HepG2 (cell line): ENCODE measurements at regions not wholly inside any gene's neighbourhood (a gene's known extent, or its start where the extent isn't known, plus 50 kb on each side); places are given as distances from the start of the nearest gene placed in this dataset.

Experiments used
- ATAC-seq: fragments of 200-7000 bp; cut with Tn5 transposase; 3 replicates; pipeline ENCODE4 v1.9.1; 2020; ENCODE audit warnings: mild to moderate bottlenecking, moderate library complexity
- BruUV-seq: library from RNA; stranded (reverse); fragments of 400-500 nt; replicated peaks from 2 replicates; lab custom pipeline; 2021; lab: Mats Ljungman, UMichigan
- CTCF ChIA-PET: fragments of 300-600 bp; formaldehyde crosslinking; extraction: SDS; loops from one replicate; lab custom pipeline; 2021; ENCODE audit warnings: low total read pairs, inconsistent platforms, low intra/inter-chr PET ratio; lab: Yijun Ruan, JAX
- POLR2A ChIA-PET: fragments of 350-600 bp; sonication (Branson Sonifier 250); formaldehyde crosslinking; loops from one replicate; lab custom pipeline; 2020; ENCODE audit warnings: antibody characterized with exemption, inconsistent platforms; lab: Yijun Ruan, JAX
- DNase-seq: peaks from one replicate; pipeline ENCODE4 v3.0.0-alpha.2; 2015; ENCODE audit warnings: low spot score
- FAIRE-seq: peaks from 3 replicates; lab custom pipeline; 2011; peaks lifted over from hg19 to GRCh38; lab: Jason Lieb, UNC
- H2AFZ ChIP-seq: one replicate; pipeline ENCODE4 v1.6.1; 2011; ENCODE audit warnings: low read length, inconsistent platforms
- H3K27ac ChIP-seq: fragments of 300-600 bp; 3 replicates; pipeline ENCODE4 v1.8.0; 2011; ENCODE audit warnings: mixed run types, mild to moderate bottlenecking, mixed read lengths, low read length, inconsistent platforms; ENCODE audit not compliant: insufficient read depth; ENCODE audit errors: extremely low read length
- H3K27me3 ChIP-seq, 2 experiments: fragments of 200-600 bp in 1 of 2; 2 replicates in 1 of 2; 3 replicates in 1 of 2; pipeline versions ENCODE4 v1.6.0 to v1.8.0; 2011; ENCODE audit warnings: low read length in 2 of 2, mild to moderate bottlenecking in 2 of 2, moderate library complexity in 2 of 2, inconsistent platforms in 1 of 2; ENCODE audit not compliant: insufficient read depth in 2 of 2, control insufficient read depth in 1 of 2
- H3K36me3 ChIP-seq, 2 experiments: fragments of 200-600 bp in 1 of 2; replicated peaks in 1 of 2; 2 replicates in 1 of 2; 3 replicates in 1 of 2; pipeline versions ENCODE4 v1.5.1 to v1.8.0; 2011; ENCODE audit warnings: low read length in 2 of 2, inconsistent platforms in 1 of 2; ENCODE audit not compliant: insufficient read depth in 2 of 2, control insufficient read depth in 1 of 2
- H3K4me1 ChIP-seq: 2 replicates; pipeline ENCODE4 v1.5.1; 2012; ENCODE audit warnings: low read length, inconsistent platforms; ENCODE audit not compliant: insufficient read depth
- H3K4me2 ChIP-seq: 2 replicates; pipeline ENCODE4 v1.6.0; 2011; ENCODE audit warnings: low read depth, low read length, inconsistent platforms
- H3K4me3 ChIP-seq, 3 experiments: fragments of 200-600 bp in 1 of 3; sonication (generic), shearing (Covaris generic) in 1 of 3; replicated peaks in 1 of 3; 2 replicates each; pipeline ENCODE4 v1.5.1; 2011 to 2016; ENCODE audit warnings: low read length in 3 of 3, inconsistent platforms in 2 of 3, low read depth in 2 of 3, mild to moderate bottlenecking in 2 of 3, control low read depth in 1 of 3, mixed read lengths in 1 of 3; ENCODE audit not compliant: insufficient read depth in 1 of 3
- H3K79me2 ChIP-seq: one replicate; pipeline ENCODE4 v1.6.1; 2011; ENCODE audit warnings: low read length, inconsistent platforms; ENCODE audit not compliant: insufficient read depth
- H3K9ac ChIP-seq: 2 replicates; pipeline ENCODE4 v1.6.0; 2011; ENCODE audit warnings: mild to moderate bottlenecking, low read depth, low read length, inconsistent platforms; ENCODE audit not compliant: insufficient read depth
- H3K9me3 ChIP-seq: 2 replicates; pipeline ENCODE4 v1.5.1; 2012; ENCODE audit warnings: mild to moderate bottlenecking, low read length
- H4K20me1 ChIP-seq: 2 replicates; pipeline ENCODE4 v1.6.0; 2011; ENCODE audit warnings: inconsistent platforms, mild to moderate bottlenecking, low read length, moderate library complexity; ENCODE audit not compliant: insufficient read depth
- MYNN ChIP-seq: sonication (generic); formaldehyde crosslinking; IDR thresholded peaks from 2 replicates; pipeline ENCODE4 v1.4.0; 2020; ENCODE audit warnings: mild to moderate bottlenecking, low read depth, missing genetic modification reagents
- NFYB ChIP-seq: sonication (generic); formaldehyde crosslinking; IDR thresholded peaks from 2 replicates; pipeline ENCODE4 v1.4.0; 2020; ENCODE audit warnings: missing genetic modification reagents
- NR0B2 ChIP-seq: sonication (generic); formaldehyde crosslinking; IDR thresholded peaks from 2 replicates; pipeline ENCODE4 v1.4.0; 2020; ENCODE audit warnings: mild to moderate bottlenecking, missing genetic modification reagents
- PLSCR1 ChIP-seq: sonication (generic); formaldehyde crosslinking; IDR thresholded peaks from 2 replicates; pipeline ENCODE4 v1.5.0; 2020; ENCODE audit warnings: missing genetic modification reagents, mild to moderate bottlenecking, borderline replicate concordance
- ZBTB21 ChIP-seq: sonication (generic); formaldehyde crosslinking; IDR thresholded peaks from 2 replicates; pipeline ENCODE4 v1.4.0; 2020; ENCODE audit warnings: missing genetic modification reagents
- ZNF550 ChIP-seq: sonication (generic); formaldehyde crosslinking; IDR thresholded peaks from 2 replicates; pipeline ENCODE4 v1.4.0; 2020; ENCODE audit warnings: mild to moderate bottlenecking, missing genetic modification reagents, borderline replicate concordance
- ZNF770 ChIP-seq: sonication (generic); formaldehyde crosslinking; IDR thresholded peaks from 2 replicates; pipeline ENCODE4 v1.5.0; 2020; ENCODE audit warnings: mild to moderate bottlenecking, missing genetic modification reagents
- ZNF883 ChIP-seq: sonication (generic); formaldehyde crosslinking; IDR thresholded peaks from 2 replicates; pipeline ENCODE4 v1.5.1; 2020; ENCODE audit warnings: mild to moderate bottlenecking, missing genetic modification reagents; ENCODE audit errors: not compliant biosample characterization
- WGBS: methylation state at CpG from one replicate; pipeline ENCODE4 v1.1.6; 2017; ENCODE audit warnings: low lambda C conversion rate; 5-methylcytosine and 5-hydroxymethylcytosine counted together
- in situ Hi-C: cut with HindIII; loops from 2 replicates; pipeline ENCODE4 v1.10.0; 2017; ENCODE audit warnings: low pct_unique_long_range_greater_than_20kb; ENCODE audit not compliant: extremely low pct_ligation_motif_present
- intact Hi-C: fragments of 100-400 bp; cut with micrococcal nuclease; formaldehyde crosslinking; loops from one replicate; pipeline ENCODE4 v1.10.0; 2022; ENCODE audit not compliant: unreplicated experiment

GRCh38 chr5:127231118-127231517, 59.5 kb upstream of the MEGF10 start:
- 45% methylated on average over 3 of the region's 3 CpGs for WGBS
- DNase-seq (no peak), FAIRE-seq (no peak), ATAC-seq (no peak)
- in situ Hi-C loops, result no loop called here
- no peak overlapping the region for H3K27ac ChIP-seq
- no TSS peak for BruUV-seq
- no peak overlapping the region for H2AFZ ChIP-seq
- intact Hi-C loops, result no loop called here
- H3K27me3 ChIP-seq, result peaks cover 0 to 4% of the 10 kb centered on the region in 2 experiments; a peak in 1 of 5 replicates
- no peaks in the 10 kb centered on the region for H3K36me3 ChIP-seq
- ChIA-PET POLR2A (no interaction called here), CTCF (no interaction called here)
- no peaks in the 10 kb centered on the region for H4K20me1 ChIP-seq
- H3K9me3 ChIP-seq, result no peaks in the 10 kb centered on the region
- H3K4me1 ChIP-seq, result no peaks in the 10 kb centered on the region
- H3K9ac ChIP-seq, result no peak overlapping the region
- TF ChIP-seq MYNN (CRISPR knock-in tag) (no peak), NR0B2 (CRISPR knock-in tag) (no peak), ZNF883 (no peak)
- H3K79me2 ChIP-seq, result no peaks in the 10 kb centered on the region
- no peak overlapping the region for H3K4me3 ChIP-seq
- H3K4me2 ChIP-seq, result no peak overlapping the region

GRCh38 chr5:127233590-127233989, 57.0 kb upstream of the MEGF10 start:
- ATAC-seq, result no peak
- H3K4me2 ChIP-seq, result no peak overlapping the region
- no peaks in the 10 kb centered on the region for H3K36me3 ChIP-seq
- H3K4me1 ChIP-seq, result no peaks in the 10 kb centered on the region
- no peak overlapping the region for H3K9ac ChIP-seq
- no peak overlapping the region for H2AFZ ChIP-seq
- 47% methylated on average over 3 of the region's 3 CpGs for WGBS
- in situ Hi-C loops (no loop called here), intact Hi-C loops (no loop called here)
- DNase-seq, result no peak
- BruUV-seq, result no TSS peak
- no peak overlapping the region for H3K4me3 ChIP-seq
- H3K27ac ChIP-seq, result no peak overlapping the region
- H3K27me3 ChIP-seq, result peaks cover 0 to 4% of the 10 kb centered on the region in 2 experiments; a peak in 1 of 5 replicates
- no peaks in the 10 kb centered on the region for H3K9me3 ChIP-seq
- CTCF ChIA-PET, result no interaction called here
- TF ChIP-seq ZBTB21 (no peak), PLSCR1 (CRISPR knock-in tag) (no peak), ZNF550 (CRISPR knock-in tag) (no peak), NFYB (CRISPR knock-in tag) (no peak), ZNF770 (CRISPR knock-in tag) (no peak)
- TF ChIP-seq, all 625 proteins: peak for 0
- Histone ChIP-seq H3K79me2 (no peaks in the 10 kb centered on the region), H4K20me1 (no peaks in the 10 kb centered on the region)
- no peak for FAIRE-seq
- POLR2A ChIA-PET, result no interaction called here
